ENCODE measurements at regions not wholly inside any gene's neighbourhood (a gene's known extent, or its start where the extent isn't known, plus 50 kb on each side); places are given as distances from the start of the nearest gene placed in this dataset.
"Not testable (repeated sequence)": the region's sequence is repeated elsewhere in the genome, so short reads cannot be mapped to it uniquely, and the experiment has no call there.

DNA sequence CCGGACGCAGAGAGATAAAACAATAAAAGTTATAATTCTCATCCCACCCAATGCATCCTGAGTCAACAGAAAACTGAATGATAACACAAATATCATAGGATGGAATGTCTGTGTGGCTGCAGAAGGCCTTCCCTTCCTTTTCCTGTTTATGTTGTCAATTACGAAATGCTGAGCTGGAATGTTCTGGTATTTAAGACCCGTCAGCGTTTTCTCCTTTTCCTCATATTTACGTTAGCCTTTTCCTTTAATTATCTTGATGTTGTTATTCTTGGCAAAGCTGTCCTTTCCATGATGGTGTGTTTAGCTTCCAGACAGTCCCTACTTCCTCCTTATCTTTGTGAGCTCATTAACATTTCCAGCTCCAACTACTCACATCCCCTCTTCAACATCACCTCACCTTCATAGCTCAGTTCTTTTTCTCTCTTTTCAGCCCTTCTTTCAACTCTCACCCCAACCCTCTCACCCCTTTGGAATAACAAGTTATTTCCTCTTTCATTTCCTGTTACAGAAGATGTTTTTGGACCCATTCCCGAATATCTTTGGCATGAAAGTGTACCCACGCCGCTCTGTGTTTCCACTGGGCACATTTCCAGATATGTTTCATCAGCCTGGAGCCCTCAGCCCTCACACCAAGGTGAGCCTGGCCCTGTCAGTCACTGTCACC lies 221.6 kb downstream of the NR2F1-AS1 start:
- DNase-seq, result no peak

DNA sequence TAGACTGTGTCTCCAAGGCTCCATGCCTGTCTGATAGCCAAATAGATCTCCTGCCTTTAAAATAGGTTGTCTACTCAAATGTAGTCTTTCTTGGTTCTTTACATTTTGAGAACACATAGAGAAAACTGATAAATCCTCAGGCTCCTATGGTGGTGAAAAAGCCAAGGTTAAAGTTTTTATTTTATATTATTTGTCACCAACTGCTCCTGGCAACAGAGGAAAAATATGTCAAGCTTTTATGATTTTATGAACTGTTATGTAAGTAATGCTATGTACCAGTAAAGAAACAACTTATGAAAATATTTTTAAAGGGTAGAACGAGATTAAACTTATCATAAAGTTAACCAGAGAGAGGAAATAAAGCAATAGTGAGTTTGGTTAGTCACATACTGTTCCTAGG lies 222.8 kb downstream of the NR2F1-AS1 start:
- no peak for DNase-seq

DNA sequence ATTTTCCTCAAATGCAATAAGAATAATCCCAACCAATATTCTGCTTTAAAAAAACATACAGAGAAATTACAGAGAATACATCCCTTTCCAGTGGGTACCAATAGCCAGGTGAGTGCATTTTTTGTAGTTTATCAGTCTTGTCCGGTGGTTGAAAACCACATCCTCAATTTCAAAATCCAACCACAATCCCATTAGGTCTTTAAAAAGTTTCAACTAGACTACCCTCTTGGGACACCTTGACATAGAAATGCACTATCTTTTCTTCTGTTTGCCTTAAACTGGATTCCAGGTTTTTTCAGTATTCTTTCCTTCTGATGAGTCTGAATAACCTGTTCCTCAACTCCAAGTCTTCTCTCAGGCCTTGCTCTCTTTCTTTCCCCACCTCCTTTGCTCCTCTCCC lies 223.3 kb downstream of the NR2F1-AS1 start:
- no peak for DNase-seq

DNA sequence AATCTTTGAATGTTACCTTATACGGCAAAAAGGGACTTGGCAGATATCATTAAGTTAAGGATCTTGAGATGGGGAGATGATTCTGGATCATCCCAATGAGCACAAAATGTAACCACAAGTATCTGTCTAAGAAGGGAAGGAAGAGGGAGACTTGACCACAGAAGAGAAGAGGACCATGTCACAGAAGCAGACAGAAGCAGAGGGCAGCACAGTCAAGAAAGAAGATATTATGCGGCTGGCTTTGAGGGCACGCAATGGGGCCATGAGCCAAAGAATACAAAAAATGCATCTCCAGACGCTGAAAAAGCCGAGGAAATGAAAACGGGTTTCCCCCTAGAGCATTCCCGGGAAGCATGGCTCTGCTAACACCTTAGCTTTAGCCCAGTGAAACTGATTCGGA lies 225.3 kb downstream of the NR2F1-AS1 start:
- no peak for DNase-seq

DNA sequence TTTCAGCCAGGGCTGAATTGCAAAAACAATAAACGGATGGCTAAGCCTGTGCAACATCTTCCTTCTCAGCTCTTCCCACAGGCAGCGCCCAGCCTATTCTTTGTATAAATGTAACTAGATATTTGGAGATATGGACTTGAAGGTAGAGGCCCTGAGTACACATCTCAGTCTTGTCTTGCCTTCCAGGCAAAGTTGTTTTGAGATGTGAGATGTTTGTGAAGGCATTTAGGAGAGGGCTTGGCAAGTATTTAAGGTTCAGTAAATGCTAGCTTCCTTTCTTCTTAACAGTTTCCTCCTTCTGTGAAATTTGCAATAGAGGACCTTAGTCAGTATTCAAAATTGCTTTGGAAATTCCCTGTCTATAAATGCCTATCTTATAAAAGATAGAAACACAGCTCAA lies 228.8 kb downstream of the NR2F1-AS1 start:
- no peak for DNase-seq

DNA sequence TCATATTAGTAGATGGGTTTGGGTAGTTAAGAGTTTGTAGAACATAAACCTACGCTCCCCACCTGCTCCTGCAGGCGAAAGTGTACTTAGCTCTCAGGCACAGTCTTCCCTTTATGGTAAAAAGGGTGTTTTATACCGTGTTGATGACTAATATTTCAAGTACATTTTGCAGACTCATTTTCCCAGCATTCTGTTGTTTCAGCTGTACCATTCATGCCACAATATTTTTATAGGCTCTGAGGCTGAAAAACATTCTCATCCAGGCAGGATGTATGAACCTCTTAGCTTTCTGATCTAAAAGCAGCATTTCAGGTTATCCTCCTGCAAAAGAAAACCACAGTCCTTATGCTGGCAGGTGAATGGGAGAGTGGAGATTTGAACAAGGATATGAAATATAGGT lies 231.4 kb downstream of the NR2F1-AS1 start:
- no peak for DNase-seq

DNA sequence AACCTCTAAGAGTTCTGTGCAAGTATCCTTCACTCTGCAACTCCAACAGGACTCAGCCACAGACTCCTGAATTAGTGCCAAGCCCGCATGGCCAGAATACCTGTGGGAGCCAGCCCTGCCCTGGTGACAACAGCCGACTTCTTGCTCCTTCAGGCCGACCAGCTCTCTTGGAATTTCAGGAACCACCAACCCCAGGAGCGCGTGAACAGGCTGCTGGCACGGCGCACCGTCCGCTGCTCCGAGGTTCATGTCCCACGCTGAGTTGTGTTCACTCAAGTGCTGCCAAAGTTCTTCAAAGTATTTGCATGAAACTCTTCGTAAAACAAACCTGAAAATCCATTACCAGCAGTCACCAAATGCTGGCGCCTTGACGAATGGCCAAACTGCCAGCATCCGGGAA lies 232.8 kb downstream of the NR2F1-AS1 start:
- no peak for DNase-seq

DNA sequence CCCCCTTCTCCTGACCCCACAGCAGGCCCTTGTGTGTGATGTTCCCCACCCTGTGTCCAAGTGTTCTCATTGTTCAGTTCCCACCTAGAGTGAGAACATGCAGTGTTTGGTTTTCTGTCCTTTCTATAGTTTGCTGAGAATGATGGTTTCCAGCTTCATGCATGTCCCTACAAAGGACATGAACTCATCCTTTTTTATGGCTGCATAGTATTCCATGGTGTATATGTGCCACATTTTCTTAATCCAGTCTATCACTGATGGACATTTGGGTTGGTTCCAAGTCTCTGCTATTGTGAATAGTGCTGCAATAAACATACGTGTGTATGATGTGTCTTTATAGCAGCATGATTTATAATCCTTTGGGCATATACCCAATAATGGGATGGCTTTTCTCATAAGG lies 234.2 kb downstream of the NR2F1-AS1 start:
- DNase-seq, result not testable (repeated sequence)

DNA sequence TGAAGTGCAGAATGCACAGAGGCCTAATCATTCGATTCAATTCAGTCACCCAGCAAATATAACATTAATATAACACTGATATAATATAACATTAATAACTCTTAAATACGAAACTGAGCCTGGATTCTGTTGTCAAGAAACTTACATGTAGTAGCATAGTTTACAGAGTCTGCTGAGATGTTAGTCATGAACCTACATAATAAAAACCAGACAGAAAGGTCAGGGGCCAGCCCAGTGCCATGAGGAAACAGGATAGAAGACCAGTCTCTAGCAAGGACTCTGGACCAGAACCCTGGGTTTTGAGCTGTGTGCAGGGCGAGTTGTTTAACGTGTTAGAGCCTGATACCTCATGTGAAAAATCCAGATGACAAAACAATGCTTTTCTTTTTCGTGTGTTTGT lies 234.7 kb downstream of the NR2F1-AS1 start:
- no peak for DNase-seq

DNA sequence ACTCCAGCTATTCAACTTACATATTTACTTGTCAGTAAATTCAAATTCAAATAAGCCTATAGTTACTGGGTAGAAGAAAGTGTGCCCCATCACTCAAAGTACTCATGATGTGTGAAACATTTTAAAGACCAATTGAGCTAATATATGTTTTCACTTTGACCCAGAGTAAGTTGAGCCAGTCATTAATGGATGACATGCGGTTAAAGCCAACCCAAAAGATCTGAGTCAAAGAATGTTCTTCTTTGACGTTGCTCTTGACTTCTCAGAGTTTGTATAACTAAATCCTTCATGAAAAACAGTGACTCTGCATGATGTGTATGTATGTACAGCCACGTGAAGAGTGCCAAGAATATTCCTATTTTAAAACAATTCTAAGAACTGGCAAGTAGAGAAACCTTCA lies 237.4 kb downstream of the NR2F1-AS1 start:
- no peak for DNase-seq

DNA sequence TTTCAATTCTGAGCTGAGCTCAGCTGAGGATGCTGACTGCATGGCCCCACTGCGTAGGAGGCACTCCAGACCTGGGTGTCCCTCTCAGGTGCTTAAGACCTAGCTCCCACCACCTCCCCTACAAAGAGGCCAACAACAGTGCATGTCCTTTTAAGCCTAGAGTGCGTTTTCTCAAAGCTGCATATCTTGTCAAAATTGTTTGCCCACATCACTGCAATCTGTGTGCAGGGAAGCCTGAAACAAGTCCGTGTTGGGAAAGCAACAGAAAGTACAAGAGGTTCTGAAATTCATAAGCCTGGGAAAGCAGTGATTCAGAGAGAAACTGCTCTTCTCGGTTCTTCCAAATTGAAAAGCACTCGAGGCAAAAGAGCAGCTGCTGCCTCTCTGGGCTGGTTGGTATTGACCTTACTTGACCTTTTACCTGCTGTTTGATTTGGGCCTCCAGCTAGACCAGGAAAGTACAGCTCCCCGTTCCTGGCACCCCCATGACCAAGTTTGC lies 238.4 kb downstream of the NR2F1-AS1 start:
- DNase-seq, result no peak

DNA sequence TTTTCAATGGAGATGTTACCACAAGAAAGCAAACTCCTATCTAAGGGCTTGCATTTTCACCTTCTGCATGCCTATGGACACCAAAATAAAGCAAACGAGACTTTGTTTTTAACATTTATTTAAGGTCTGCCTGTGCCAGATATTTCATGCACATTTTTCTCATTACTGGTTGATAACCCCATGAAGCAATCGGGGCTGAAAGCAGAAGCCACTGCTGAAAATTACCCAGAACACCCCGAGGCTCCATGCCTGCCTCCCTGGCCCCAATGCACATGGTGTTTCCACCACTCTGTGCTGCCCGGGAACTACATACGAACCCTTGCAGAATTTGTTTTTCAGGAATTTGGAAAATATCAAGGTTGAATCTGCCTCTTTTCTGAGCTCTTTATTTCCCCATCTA lies 240.1 kb downstream of the NR2F1-AS1 start:
- no peak for DNase-seq

DNA sequence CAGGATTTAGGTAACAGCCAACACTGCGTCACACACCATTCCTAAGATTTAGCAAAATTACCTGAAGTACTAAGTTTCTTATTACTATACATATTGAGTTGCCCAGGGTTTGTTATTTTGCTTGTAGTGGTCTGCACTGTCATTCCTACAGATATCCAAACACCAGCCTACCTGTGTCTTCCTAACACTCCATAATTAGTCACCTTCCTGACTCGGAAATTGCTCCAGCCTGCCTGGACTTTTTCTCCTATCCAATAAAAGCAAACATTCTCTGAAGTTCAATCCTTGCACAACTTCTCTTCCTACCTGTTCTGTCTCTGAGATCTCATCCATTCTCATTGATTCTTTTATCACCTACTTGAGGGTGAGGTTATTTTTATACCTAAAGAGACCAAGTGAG lies 243.9 kb downstream of the NR2F1-AS1 start:
- DNase-seq, result no peak

DNA sequence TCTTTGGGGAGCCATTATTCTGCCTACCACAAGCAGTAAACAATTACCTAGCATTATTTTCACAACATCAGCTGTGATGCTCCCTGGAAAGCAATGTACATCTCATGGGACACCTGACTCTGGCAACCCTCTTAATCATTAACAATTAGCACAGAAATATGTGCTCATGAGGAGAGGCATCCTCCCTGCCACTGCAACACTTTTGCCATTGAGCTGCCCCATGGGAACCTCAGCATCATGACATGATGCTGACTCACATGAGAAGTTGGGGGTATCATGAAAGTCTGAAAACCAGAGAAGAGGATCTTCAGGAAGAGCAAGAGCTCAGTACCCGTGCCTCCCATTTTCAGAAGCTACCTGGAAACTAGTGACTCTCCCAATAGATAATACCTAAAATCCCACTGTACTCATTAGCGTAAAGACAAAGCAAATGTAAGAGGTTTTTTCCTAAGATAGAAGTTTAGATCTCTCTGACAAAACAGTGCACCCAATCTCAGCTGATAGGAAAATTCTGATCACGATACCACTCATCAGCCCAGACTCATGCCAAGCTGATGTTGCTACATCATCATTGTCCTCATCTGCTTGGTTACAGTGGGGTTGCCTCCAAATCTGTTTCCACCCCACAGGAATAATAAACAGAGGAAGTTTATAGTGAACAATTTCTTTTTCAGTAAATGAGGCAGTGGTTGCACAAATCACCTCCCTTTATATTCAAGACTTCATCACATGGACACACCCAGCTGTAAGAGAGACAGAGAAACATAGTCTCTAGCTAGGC lies 244.5 kb downstream of the NR2F1-AS1 start:
- no peak for DNase-seq

DNA sequence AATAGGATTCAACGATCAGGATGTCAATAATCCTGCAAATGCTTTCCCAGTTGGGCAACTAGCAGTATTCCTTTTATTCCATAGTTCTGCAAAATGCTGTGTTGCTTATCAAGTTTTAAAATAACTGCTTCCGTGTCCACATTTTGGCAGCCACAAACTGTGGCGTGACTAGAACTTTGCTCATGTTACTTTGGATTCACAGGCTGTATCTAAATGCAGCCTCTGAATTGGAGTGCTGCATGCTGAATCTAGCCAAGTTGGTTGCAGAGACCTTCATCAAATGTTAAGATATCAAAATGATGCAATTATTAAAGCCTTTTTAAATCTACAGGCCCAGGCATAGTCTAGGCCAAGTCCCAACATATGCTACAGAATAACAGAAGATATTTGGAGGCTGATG lies 249.2 kb downstream of the NR2F1-AS1 start:
- no peak for DNase-seq

DNA sequence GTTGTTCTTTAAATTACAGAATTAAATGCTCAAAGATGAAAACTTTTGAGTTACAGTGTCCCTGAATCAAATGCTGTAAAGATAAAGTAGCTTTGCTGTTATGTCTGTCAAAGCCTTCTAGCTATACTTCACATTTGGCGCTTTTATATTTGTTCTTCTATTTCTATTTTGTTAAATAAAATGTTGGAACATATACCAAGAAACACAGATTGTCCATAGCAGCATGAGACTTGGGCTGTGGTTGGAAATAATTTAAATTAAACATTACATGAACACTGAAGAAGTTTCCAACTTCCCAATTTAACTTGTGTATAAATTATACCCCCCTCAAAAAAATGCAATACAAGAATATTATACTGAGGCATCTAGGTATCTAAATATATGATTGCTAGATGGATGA lies 249.8 kb downstream of the NR2F1-AS1 start:
- no peak for DNase-seq

DNA sequence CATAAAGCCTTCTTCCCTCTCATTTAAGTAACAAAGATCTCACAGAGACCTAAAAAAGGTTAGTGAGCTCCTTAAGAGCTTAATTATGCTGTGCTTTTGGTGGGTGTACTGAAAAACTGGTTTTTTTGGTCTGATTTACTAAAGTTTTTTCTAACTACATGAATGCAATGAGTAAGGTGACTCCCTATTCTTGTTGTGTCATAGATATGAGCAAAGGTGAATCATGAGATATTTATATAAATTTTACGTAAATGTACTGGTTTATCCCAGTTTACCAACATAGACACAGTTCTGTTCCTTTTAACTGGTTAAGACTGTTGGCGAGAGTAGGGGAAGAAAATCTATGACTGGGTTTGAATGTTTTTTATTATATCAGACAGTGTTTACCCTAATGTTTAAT lies 250.5 kb downstream of the NR2F1-AS1 start:
- no peak for DNase-seq

DNA sequence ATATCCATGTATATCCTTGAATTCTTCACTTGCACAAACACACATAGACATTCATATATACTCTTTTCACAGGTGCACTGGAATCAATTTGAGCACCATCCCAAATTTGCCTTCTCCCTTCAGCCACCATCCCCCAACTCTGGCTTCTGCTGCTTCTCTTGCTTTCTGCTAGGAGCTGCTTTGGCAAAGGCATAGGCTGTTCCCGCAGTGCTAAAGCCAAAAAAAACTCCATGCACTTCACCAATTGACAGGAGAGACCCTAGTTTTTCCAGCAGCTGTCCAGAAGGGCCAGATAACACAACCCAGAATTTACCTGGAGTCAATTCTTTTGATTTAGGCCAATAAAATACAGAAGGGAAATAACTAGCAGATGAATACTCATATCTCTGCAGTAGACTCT lies 251.3 kb downstream of the NR2F1-AS1 start:
- DNase-seq, result no peak

DNA sequence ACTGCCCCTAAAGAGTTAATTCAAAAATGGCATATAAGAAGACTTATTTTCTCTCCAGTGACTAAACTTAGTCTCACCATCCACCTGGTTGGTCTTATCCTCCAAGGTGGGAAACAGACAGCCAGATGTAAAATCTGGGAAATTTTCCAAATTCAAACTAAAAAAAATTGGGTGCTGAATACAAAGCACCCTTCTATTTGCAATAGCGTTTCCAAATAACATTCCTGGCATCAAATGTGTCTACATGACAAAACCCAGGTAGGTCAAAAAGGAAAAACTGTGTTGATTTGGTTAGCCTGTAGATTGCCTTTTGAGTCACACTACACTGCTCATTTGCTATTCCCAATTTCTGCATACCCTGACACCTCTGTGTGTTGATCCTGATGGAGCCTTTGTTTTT lies 252.2 kb downstream of the NR2F1-AS1 start:
- no peak for DNase-seq

DNA sequence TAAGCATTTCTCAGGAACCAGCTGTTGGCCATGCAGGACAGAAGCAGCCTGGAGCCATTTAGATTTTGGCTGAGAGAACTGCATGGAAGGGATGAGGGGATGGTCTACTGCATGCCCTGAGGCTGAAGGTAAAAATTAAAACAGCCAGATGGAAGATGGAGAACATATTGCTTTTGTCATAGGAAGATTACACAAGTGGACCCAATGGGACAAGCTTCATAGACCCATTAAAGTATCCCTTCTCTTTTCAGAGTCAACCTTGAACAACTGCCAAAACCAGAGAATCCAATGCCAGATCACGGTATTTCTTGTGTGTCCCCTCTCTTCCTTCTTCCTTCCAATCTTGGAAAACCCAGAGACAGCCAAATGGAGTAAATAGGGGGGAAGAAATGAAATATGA lies 253.4 kb downstream of the NR2F1-AS1 start:
- DNase-seq, result no peak

DNA sequence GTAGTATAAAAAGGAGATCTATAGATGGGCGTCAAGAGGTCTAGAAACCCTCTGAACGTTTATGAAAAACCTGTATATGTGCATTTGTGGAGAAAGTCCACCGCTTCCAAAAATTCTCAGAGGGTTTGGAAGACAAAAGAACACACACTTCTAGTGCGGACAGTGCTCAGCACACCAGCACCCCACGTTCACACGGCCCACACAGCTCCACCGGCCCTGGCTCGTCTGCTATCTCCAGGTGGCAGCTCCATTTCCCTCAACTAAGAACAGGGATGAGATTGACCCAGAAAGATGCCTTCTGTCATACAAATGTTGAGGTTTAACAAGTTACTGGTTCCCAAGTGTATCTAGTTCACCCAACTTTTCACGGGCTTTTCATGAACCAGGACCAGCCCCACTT lies 255.1 kb downstream of the NR2F1-AS1 start:
- no peak for DNase-seq

DNA sequence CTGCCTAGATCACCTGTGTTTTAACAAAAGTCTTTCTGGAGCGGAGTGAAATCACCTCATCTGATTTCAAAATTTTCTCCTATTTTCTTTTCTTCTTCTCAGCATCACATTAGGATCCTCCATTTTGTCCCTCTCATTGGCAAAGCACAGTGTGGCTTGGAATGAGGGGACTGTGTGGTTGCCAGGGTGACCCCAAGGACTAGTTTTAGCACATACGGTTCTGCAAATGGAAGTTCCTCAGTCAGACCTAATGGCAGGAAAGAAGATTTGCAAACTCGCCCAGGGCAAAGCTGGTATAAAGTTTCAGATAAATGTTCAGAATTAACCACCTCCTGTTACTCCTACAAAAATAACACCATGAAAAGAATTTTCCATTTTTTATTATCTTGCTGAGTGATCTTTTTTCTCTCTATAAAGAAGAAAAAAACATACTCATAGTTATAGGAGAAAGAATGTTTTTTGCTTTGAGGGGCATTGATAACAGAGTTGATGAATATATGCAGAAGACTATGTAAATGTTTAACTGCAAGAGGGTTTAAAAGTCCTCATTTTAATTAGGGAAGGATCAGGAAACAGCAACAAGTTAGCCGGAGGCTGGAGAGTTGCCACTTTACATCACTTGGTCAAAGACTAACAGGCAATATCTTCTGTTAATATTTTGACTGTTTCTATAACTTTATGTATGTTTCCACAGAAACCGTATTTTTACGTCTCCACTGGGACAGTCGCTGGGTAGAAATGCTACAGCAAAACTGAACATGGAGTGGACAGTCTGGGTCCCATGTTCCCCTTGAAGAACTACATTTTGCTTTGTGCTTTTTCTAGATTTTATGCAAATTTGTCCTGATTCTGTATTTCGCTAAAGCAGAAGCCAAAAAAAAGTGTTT lies 257.8 kb downstream of the NR2F1-AS1 start:
- no peak for DNase-seq

DNA sequence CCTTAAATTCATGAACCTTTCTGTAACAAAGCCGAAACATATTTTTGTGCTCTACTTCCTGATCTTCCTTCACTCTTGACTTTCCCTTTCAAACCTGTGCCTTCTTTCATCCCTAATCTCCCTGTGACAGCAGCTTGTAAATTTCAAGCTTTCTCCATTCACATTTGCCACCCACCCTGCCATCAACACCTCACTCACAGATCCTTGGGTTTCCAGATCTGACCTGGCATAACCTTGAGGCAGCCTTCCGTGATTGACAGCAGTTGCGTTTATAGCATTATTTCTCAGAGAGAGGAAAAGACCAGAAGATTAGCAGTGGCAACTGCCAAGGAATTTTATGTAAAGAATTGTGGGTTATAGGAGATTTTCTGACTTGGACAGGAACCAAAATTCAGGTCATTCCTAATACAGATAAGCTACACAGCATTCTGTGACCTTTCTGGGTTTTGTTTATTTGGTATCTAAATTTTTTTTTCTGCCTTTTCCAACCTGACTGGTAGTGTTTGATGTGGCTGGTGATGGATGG lies 260.0 kb downstream of the NR2F1-AS1 start:
- DNase-seq, result no peak
